Esophagus muscularis mucosa (tissue), 4 donors: ENCODE measurements at regions not wholly inside any gene's neighbourhood (a gene's known extent, or its start where the extent isn't known, plus 50 kb on each side); places are given as distances from the start of the nearest gene placed in this dataset.
A peak's percentile ranks its signal among the peaks of the same experiment; 100 is the strongest.
"Not testable (repeated sequence)": the region's sequence is repeated elsewhere in the genome, so short reads cannot be mapped to it uniquely, and the experiment has no call there.

Experiments
- DNase-seq: peaks from one replicate; pipeline ENCODE4 v3.0.0-alpha.2; 2017; ENCODE audit errors: extremely low spot score
- H3K27ac ChIP-seq, 4 donors: fragments of 200-600 bp; sonication (generic); replicated peaks in 1 of 4; 1 replicate in 3 of 4; 2 replicates in 1 of 4; pipeline ENCODE4 v1.5.1; 2016 to 2019; ENCODE audit warnings: mild to moderate bottlenecking in 1 of 4
- H3K27me3 ChIP-seq, 4 donors: fragments of 200-600 bp; sonication (generic); one replicate each; pipeline versions ENCODE4 v1.5.1 to v1.6.0; 2016 to 2019
- H3K36me3 ChIP-seq, 4 donors: fragments of 200-600 bp; sonication (generic); one replicate each; pipeline ENCODE4 v1.5.1; 2016 to 2019
- H3K4me1 ChIP-seq, 4 donors: fragments of 200-600 bp; sonication (generic); one replicate each; pipeline ENCODE4 v1.5.1; 2016 to 2019
- H3K4me3 ChIP-seq, 4 donors: fragments of 200-600 bp; sonication (generic); 1 replicate in 2 of 4; 2 replicates in 2 of 4; pipeline ENCODE4 v1.5.1; 2016 to 2019; ENCODE audit warnings: mild to moderate bottlenecking in 4 of 4, moderate library complexity in 1 of 4
- H3K9me3 ChIP-seq, 4 donors: fragments of 200-600 bp; sonication (generic); 1 replicate in 3 of 4; 2 replicates in 1 of 4; pipeline ENCODE4 v1.5.1; 2016 to 2019
- EP300 ChIP-seq: sonication (generic); formaldehyde crosslinking; IDR thresholded peaks from one replicate; pipeline ENCODE4 v1.6.1; 2017; ENCODE audit warnings: antibody characterized with exemption
- POLR2A ChIP-seq: fragments of 450-650 bp; IDR thresholded peaks from one replicate; pipeline ENCODE4 v1.6.1; 2017; ENCODE audit warnings: antibody characterized with exemption, moderate library complexity, mild to moderate bottlenecking, low read depth
- POLR2AphosphoS5 ChIP-seq, 2 donors: sonication (generic); formaldehyde crosslinking; IDR thresholded peaks; one replicate each; pipeline ENCODE4 v1.6.1; 2017; ENCODE audit warnings: antibody characterized with exemption in 2 of 2
- WGBS: methylation state at CpG from one replicate; pipeline ENCODE4 v1.1.5; 2018; 5-methylcytosine and 5-hydroxymethylcytosine counted together
- intact Hi-C: fragments of 100-400 bp; cut with DNase I; formaldehyde crosslinking; loops from one replicate; pipeline ENCODE4 v1.15.1; 2023
- TF ChIP-seq, protein P1 (sequence below), 3 experiments: fragments of 200-600 bp in 2 of 3; fragments of 450-650 bp in 1 of 3; sonication (generic) in 2 of 3; IDR thresholded peaks; one replicate each; pipeline ENCODE4 v1.5.1; 2017 to 2019; ENCODE audit warnings: antibody characterized with exemption in 3 of 3, mild to moderate bottlenecking in 2 of 3, moderate library complexity in 1 of 3

GRCh38 chr3:32632533-32633265, 52.3 kb upstream of the CNOT10 start:
- Histone ChIP-seq H3K4me3 (no peak overlapping the region), H3K4me1 (no peaks in the 10 kb centered on the region), H3K27ac (no peak overlapping the region), H3K9me3 (no peaks in the 10 kb centered on the region), H3K27me3 (peaks cover 0 to 7% (median 0%) of the 10 kb centered on the region in 4 donors), H3K36me3 (no peaks in the 10 kb centered on the region)
- intact Hi-C loops: no loop called here
- peak; percentile 42 for DNase-seq
- 76% methylated on average over 6 of the region's 6 CpGs for WGBS
- TF ChIP-seq POLR2A: no peak
- no peak for TF ChIP-seq EP300

DNA sequence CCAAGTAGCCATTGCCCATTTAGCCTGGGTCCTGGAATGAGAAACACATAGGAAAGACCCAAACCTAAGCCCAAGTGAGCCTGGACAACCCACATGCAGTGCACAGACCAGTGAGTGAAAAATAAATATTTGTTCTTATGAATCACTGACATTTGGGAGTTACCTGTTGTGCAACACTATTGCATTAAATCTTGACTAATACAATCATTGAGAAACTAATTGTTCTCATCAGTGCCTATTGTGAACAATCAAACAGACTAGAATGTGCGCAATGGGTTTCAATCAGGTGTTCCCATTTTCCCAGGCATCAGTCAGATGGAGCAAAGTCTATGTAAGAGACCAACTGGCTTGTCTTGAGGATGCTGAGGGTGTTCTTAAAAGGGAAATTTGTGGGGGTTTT, 54.7 kb upstream of the CNOT10 start:
- no peaks in the 10 kb centered on the region for H3K4me1 ChIP-seq
- H3K27me3 ChIP-seq: peaks cover 0 to 7% (median 0%) of the 10 kb centered on the region in 4 donors
- H3K9me3 ChIP-seq: no peaks in the 10 kb centered on the region
- no peak overlapping the region for H3K4me3 ChIP-seq
- 91% methylated on average over 1 of the region's 1 CpG for WGBS
- intact Hi-C loops: no loop called here
- TF ChIP-seq POLR2AphosphoS5 (IDR thresholded peaks at IDR 0.05) (no peak), POLR2A (no peak), EP300 (no peak)
- TF ChIP-seq, protein P1, sequence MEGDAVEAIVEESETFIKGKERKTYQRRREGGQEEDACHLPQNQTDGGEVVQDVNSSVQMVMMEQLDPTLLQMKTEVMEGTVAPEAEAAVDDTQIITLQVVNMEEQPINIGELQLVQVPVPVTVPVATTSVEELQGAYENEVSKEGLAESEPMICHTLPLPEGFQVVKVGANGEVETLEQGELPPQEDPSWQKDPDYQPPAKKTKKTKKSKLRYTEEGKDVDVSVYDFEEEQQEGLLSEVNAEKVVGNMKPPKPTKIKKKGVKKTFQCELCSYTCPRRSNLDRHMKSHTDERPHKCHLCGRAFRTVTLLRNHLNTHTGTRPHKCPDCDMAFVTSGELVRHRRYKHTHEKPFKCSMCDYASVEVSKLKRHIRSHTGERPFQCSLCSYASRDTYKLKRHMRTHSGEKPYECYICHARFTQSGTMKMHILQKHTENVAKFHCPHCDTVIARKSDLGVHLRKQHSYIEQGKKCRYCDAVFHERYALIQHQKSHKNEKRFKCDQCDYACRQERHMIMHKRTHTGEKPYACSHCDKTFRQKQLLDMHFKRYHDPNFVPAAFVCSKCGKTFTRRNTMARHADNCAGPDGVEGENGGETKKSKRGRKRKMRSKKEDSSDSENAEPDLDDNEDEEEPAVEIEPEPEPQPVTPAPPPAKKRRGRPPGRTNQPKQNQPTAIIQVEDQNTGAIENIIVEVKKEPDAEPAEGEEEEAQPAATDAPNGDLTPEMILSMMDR (IDR thresholded peaks at IDR 0.05): no peak
- no peak overlapping the region for H3K27ac ChIP-seq
- no peak for DNase-seq
- H3K36me3 ChIP-seq: no peaks in the 10 kb centered on the region

DNA sequence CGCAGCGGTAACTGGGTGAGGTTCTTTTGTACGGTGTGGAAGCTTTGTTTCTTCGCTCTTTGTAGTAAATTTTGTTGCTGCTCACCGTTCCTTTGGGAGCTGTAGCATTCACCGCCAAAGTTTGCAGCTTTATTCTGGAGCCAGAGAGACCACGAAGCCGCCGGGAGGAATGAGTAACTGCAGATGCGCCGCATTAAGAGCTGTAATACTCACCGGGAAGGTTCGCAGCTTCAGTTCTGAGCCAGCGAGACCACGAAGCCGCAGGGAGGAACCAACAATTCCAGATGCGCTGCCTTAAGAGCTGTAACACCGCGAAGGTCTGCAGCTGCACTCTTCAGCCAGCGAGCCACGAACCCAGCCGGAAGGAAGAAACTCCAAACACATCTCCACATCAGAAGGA, 56.0 kb upstream of the DYNC1LI1 start:
- H3K9me3 ChIP-seq: no peaks in the 10 kb centered on the region
- no peaks in the 10 kb centered on the region for H3K36me3 ChIP-seq
- peak; percentile 50 for DNase-seq
- H3K27ac ChIP-seq: no peak overlapping the region
- no peak overlapping the region for H3K4me3 ChIP-seq
- intact Hi-C loops: no loop called here
- WGBS: 91% methylated on average over 22 of the region's 22 CpGs
- TF ChIP-seq POLR2AphosphoS5 (IDR thresholded peaks at IDR 0.05) (no peak), EP300 (no peak), POLR2A (no peak)
- TF ChIP-seq, protein P1 (IDR thresholded peaks at IDR 0.05): no peak
- H3K27me3 ChIP-seq: peaks cover 0 to 7% (median 0%) of the 10 kb centered on the region in 4 donors
- H3K4me1 ChIP-seq: no peaks in the 10 kb centered on the region

- not testable (repeated sequence) for H3K4me3 ChIP-seq
- WGBS: no CpG with 5 or more reads among the region's 38 CpGs
These were observed 55.0 kb upstream of the DYNC1LI1 start for GRCh38 chr3:32625543-32626176.

GRCh38 chr3:32623532-32623931, 52.9 kb upstream of the DYNC1LI1 start:
- Histone ChIP-seq H3K4me3 (no peak overlapping the region), H3K4me1 (no peaks in the 10 kb centered on the region), H3K27ac (no peak overlapping the region), H3K9me3 (peaks cover 0 to 8% (median 0%) of the 10 kb centered on the region in 4 donors), H3K27me3 (no peaks in the 10 kb centered on the region), H3K36me3 (no peaks in the 10 kb centered on the region)
- no peak for TF ChIP-seq POLR2AphosphoS5 (IDR thresholded peaks at IDR 0.05)
- TF ChIP-seq, protein P1 (IDR thresholded peaks at IDR 0.05): no peak
- no peak for TF ChIP-seq EP300
- no peak for TF ChIP-seq POLR2A
- 55% methylated on average over 4 of the region's 4 CpGs for WGBS
- DNase-seq: no peak
- intact Hi-C loops: no loop called here

More at GRCh38 chr3:32625543-32626176, 55.0 kb upstream of the DYNC1LI1 start:
- H3K27ac ChIP-seq, DNase-seq, H3K4me1 ChIP-seq, H3K9me3 ChIP-seq, H3K27me3 ChIP-seq, H3K36me3 ChIP-seq, intact Hi-C loops: not testable (repeated sequence)
